Brain microvascular endothelial cell (primary cell): ENCODE measurements at regions not wholly inside any gene's neighbourhood (a gene's known extent, or its start where the extent isn't known, plus 50 kb on each side); places are given as distances from the start of the nearest gene placed in this dataset.
"Not testable (repeated sequence)": the region's sequence is repeated elsewhere in the genome, so short reads cannot be mapped to it uniquely, and the experiment has no call there.

Experiments
- DNase-seq: peaks from one replicate; pipeline ENCODE4 v3.0.0-alpha.2; 2020
- H3K27ac ChIP-seq: fragments of 250-450 bp; sonication (Bioruptor Pico); 2 replicates; pipeline ENCODE4 v1.5.1; 2020; ENCODE audit warnings: mild to moderate bottlenecking, moderate library complexity
- H3K27me3 ChIP-seq: fragments of 250-450 bp; sonication (Bioruptor Pico); replicated peaks from 2 replicates; pipeline ENCODE4 v1.5.1; 2020; ENCODE audit warnings: mild to moderate bottlenecking
- H3K36me3 ChIP-seq: fragments of 250-450 bp; sonication (Bioruptor Pico); replicated peaks from 2 replicates; pipeline ENCODE4 v1.5.1; 2020; ENCODE audit warnings: mild to moderate bottlenecking
- H3K4me3 ChIP-seq: 2 replicates; pipeline ENCODE4 v1.5.1; 2011; ENCODE audit warnings: low read depth, mild to moderate bottlenecking, control low read depth, low read length, moderate library complexity
- CTCF ChIP-seq: IDR thresholded peaks from 2 replicates; pipeline ENCODE4 v1.5.1; 2011; ENCODE audit warnings: low read depth, mild to moderate bottlenecking, moderate library complexity, low read length, control low read depth, inconsistent platforms; ENCODE audit errors: missing control alignments
- in situ Hi-C: cut with HindIII; loops from 2 replicates; pipeline ENCODE4 v1.10.0; 2017; ENCODE audit warnings: low sequenced_read_pairs, low pct_ligation_motif_present

GRCh38 chr12:80017261-80017870 is 82.0 kb upstream of the OTOGL start:
- no peaks in the 10 kb centered on the region for H3K27me3 ChIP-seq
- H3K4me3 ChIP-seq, result no peak overlapping the region
- DNase-seq, result no peak
- in situ Hi-C loops, result no loop called here
- H3K27ac ChIP-seq, result no peak overlapping the region
- H3K36me3 ChIP-seq, result no peaks in the 10 kb centered on the region
- no peak for TF ChIP-seq CTCF

GRCh38 chr12:80016684-80017083 is 81.8 kb upstream of the PPP1R12A start:
- Histone ChIP-seq H3K27ac (no peak overlapping the region), H3K36me3 (no peaks in the 10 kb centered on the region), H3K27me3 (no peaks in the 10 kb centered on the region), H3K4me3 (no peak overlapping the region)
- no peak for DNase-seq
- in situ Hi-C loops, result no loop called here
- TF ChIP-seq CTCF, result no peak

GRCh38 chr12:80015660-80016059 is 80.8 kb upstream of the PPP1R12A start:
- TF ChIP-seq CTCF, result no peak
- H3K27me3 ChIP-seq, result no peaks in the 10 kb centered on the region
- DNase-seq, result no peak
- in situ Hi-C loops, result no loop called here
- H3K4me3 ChIP-seq, result no peak overlapping the region
- no peak overlapping the region for H3K27ac ChIP-seq
- no peaks in the 10 kb centered on the region for H3K36me3 ChIP-seq

GRCh38 chr12:80003744-80004143 is 68.8 kb upstream of the PPP1R12A start:
- DNase-seq, H3K27me3 ChIP-seq, H3K4me3 ChIP-seq, in situ Hi-C loops, H3K27ac ChIP-seq, H3K36me3 ChIP-seq: not testable (repeated sequence)

- in situ Hi-C loops, result no loop called here
- Histone ChIP-seq H3K4me3 (no peak overlapping the region), H3K27ac (no peak overlapping the region), H3K36me3 (no peaks in the 10 kb centered on the region), H3K27me3 (no peaks in the 10 kb centered on the region)
- DNase-seq, result no peak
- no peak for TF ChIP-seq CTCF
Observed at GRCh38 chr12:80001562-80001961, 66.7 kb upstream of the PPP1R12A start.

GRCh38 chr12:80000831-80001230 is 65.9 kb upstream of the PPP1R12A start:
- Histone ChIP-seq H3K4me3 (no peak overlapping the region), H3K27ac (no peak overlapping the region), H3K36me3 (no peaks in the 10 kb centered on the region), H3K27me3 (no peaks in the 10 kb centered on the region)
- TF ChIP-seq CTCF, result no peak
- in situ Hi-C loops, result no loop called here
- DNase-seq, result no peak
